Lower leg skin (tissue), 3 donors: ENCODE measurements at regions not wholly inside any gene's neighbourhood (a gene's known extent, or its start where the extent isn't known, plus 50 kb on each side); places are given as distances from the start of the nearest gene placed in this dataset.

Experiments
- POLR2A ChIP-seq, 2 donors: fragments of 450-650 bp; IDR thresholded peaks; one replicate each; pipeline ENCODE4 v1.6.1; 2016 to 2017; ENCODE audit warnings: antibody characterized with exemption in 2 of 2, mild to moderate bottlenecking in 1 of 2, moderate library complexity in 1 of 2
- TF ChIP-seq, protein P1 (sequence below), 3 donors: fragments of 450-650 bp; IDR thresholded peaks; one replicate each; pipeline ENCODE4 v1.5.1; 2016; ENCODE audit warnings: antibody characterized with exemption in 3 of 3, mild to moderate bottlenecking in 3 of 3, moderate library complexity in 2 of 3

DNA sequence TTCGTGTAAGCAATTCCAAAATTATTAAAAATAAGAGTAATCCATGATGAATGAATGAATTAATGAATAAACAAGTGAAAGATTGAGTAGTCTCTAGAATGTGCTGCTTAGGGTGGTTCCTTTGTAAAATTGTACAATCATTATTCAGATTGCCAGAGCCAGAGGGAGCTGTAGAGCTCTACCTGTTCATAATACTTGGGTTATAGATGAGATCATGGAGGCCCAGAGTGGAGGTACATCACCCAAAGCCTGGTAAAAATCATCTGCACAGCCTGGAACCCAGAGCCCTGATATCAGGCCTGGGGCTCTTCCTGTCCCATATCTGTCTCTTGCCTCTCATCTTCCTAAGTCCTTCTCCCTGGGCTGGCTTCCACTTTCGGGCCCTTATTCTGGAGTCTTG lies 297.2 kb downstream of the RPLP1 start:
- TF ChIP-seq, protein P1, sequence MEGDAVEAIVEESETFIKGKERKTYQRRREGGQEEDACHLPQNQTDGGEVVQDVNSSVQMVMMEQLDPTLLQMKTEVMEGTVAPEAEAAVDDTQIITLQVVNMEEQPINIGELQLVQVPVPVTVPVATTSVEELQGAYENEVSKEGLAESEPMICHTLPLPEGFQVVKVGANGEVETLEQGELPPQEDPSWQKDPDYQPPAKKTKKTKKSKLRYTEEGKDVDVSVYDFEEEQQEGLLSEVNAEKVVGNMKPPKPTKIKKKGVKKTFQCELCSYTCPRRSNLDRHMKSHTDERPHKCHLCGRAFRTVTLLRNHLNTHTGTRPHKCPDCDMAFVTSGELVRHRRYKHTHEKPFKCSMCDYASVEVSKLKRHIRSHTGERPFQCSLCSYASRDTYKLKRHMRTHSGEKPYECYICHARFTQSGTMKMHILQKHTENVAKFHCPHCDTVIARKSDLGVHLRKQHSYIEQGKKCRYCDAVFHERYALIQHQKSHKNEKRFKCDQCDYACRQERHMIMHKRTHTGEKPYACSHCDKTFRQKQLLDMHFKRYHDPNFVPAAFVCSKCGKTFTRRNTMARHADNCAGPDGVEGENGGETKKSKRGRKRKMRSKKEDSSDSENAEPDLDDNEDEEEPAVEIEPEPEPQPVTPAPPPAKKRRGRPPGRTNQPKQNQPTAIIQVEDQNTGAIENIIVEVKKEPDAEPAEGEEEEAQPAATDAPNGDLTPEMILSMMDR (IDR thresholded peaks at IDR 0.05): no peak
- no peak for TF ChIP-seq POLR2A (IDR thresholded peaks at IDR 0.05)
